Heart left ventricle (tissue), 16 donors: ENCODE measurements at regions not wholly inside any gene's neighbourhood (a gene's known extent, or its start where the extent isn't known, plus 50 kb on each side); places are given as distances from the start of the nearest gene placed in this dataset.

ENCODE experiments used
- ATAC-seq, 4 donors: fragments of 200-7000 bp; cut with Tn5 transposase; one replicate each; pipeline ENCODE4 v1.9.1; 2020 to 2022; ENCODE audit warnings: moderate library complexity in 4 of 4, mild to moderate bottlenecking in 3 of 4, moderate number of reproducible peaks in 1 of 4
- DNase-seq, 5 donors: peaks; one replicate each; pipeline ENCODE4 v3.0.0-alpha.2; 2020
- H3K27ac ChIP-seq, 12 donors: fragments of 200-600 bp; sonication (generic) in 4 of 12; one replicate each; pipeline versions ENCODE4 v1.5.0 to v1.8.0; 2016 to 2022; ENCODE audit warnings: mild to moderate bottlenecking in 2 of 12
- H3K27me3 ChIP-seq, 9 donors: fragments of 200-600 bp; sonication (generic) in 2 of 9; one replicate each; pipeline versions ENCODE4 v1.5.1 to v1.8.0; 2016 to 2022; ENCODE audit warnings: mild to moderate bottlenecking in 3 of 9
- H3K36me3 ChIP-seq, 9 donors: fragments of 200-600 bp; sonication (generic) in 2 of 9; one replicate each; pipeline versions ENCODE4 v1.5.0 to v1.8.0; 2018 to 2022; ENCODE audit warnings: mild to moderate bottlenecking in 2 of 9
- H3K4me1 ChIP-seq, 12 donors: fragments of 200-600 bp; sonication (generic) in 4 of 12; one replicate each; pipeline versions ENCODE4 v1.5.0 to v1.8.0; 2016 to 2022; ENCODE audit warnings: mild to moderate bottlenecking in 3 of 12
- H3K4me3 ChIP-seq, 12 donors: fragments of 200-600 bp; sonication (generic) in 4 of 12; one replicate each; pipeline versions ENCODE4 v1.5.0 to v1.8.0; 2017 to 2022; ENCODE audit warnings: mild to moderate bottlenecking in 9 of 12, moderate library complexity in 4 of 12
- H3K9me3 ChIP-seq, 12 donors: fragments of 200-600 bp; sonication (generic) in 4 of 12; one replicate each; pipeline versions ENCODE4 v1.5.0 to v1.8.0; 2016 to 2022; ENCODE audit warnings: mild to moderate bottlenecking in 1 of 12
- CTCF ChIP-seq, 12 donors: fragments of 200-600 bp; sonication (generic) in 4 of 12; IDR thresholded peaks; one replicate each; pipeline versions ENCODE4 v1.5.0 to v1.8.0; 2018 to 2022; ENCODE audit warnings: antibody characterized with exemption in 12 of 12, mild to moderate bottlenecking in 5 of 12
- POLR2A ChIP-seq, 2 donors: fragments of 450-650 bp; IDR thresholded peaks; one replicate each; pipeline ENCODE4 v1.6.1; 2017; ENCODE audit warnings: antibody characterized with exemption in 2 of 2, mild to moderate bottlenecking in 2 of 2, moderate library complexity in 2 of 2
- WGBS, 4 donors: extraction: QIAGEN DNeasy Blood & Tissue Kit in 2 of 4; methylation state at CpG; one replicate each; pipeline versions ENCODE4 v1.1.5 to v1.1.7; 2013 to 2018; 5-methylcytosine and 5-hydroxymethylcytosine counted together
- intact Hi-C, 10 donors: fragments of 100-400 bp; cut with DNase I; formaldehyde crosslinking; loops; one replicate each; pipeline versions ENCODE4 v1.11.1 to v1.14.2; 2022
- donor health status: ischemic (EF 13 %, LVEDD 7.1; RV severe dilation, severe dysfunction).
- donor health status: healthy with polysubstance abuse.
- donor health status: DM: no; HTN: yes; CAD: no.
- donor health status: DM: no; HTN: no; CAD: no.
- donor health status: ischemic (EF 25% LVEDD 6.9; RV normal size, moderate dysfunction).
- donor health status: ischemic (EF 25% LVEDD 5.7; RV mildly dilated, moderate dysfunction).
- donor health status: healthy.
- donor health status: DM: yes; HTN: yes; CAD: no.
- donor health status: ischemic (EF 35%, LVEDD 5.7; RV mildly dilated, moderate dysfunction).
- donor health status: nonischemic (EF 11% LVEDD 7.7; RV severe dilation, severe dysfunction).
- donor health status: DM: yes; HTN: yes; CAD: no.
- donor health status: PGD.
- donor health status: ischemic (EF 29% LVEDD 5.4; RV normal size, mild dysfunction).
- donor health status: nonischemic (EF 23%, LVEDD 6.1; RV moderate dilation, normal function).

- Histone ChIP-seq H3K9me3 (no peaks in the 10 kb centered on the region), H3K4me1 (no peaks in the 10 kb centered on the region), H3K27ac (no peak overlapping the region), H3K4me3 (no peak overlapping the region), H3K27me3 (no peaks in the 10 kb centered on the region), H3K36me3 (no peaks in the 10 kb centered on the region)
- 76 to 83% (median 79%) methylated on average over 6 of the region's 6 CpGs for WGBS, 4 donors
- no peak for DNase-seq
- TF ChIP-seq CTCF (IDR thresholded peaks at IDR 0.05): no peak
- no peak for TF ChIP-seq POLR2A (IDR thresholded peaks at IDR 0.05)
- intact Hi-C loops: no loop called here
- no peak for ATAC-seq
These were observed 112.3 kb upstream of the ANKH start for GRCh38 chr5:14983666-14984441.

GRCh38 chr5:14980698-14981097, 109.1 kb upstream of the ANKH start:
- no peak for DNase-seq
- no peak for ATAC-seq
- H3K9me3 ChIP-seq: peaks cover 0 to 5% (median 0%) of the 10 kb centered on the region in 12 donors
- no peaks in the 10 kb centered on the region for H3K4me1 ChIP-seq
- no peaks in the 10 kb centered on the region for H3K27me3 ChIP-seq
- intact Hi-C loops: no loop called here
- no peaks in the 10 kb centered on the region for H3K36me3 ChIP-seq
- WGBS, 4 donors: 94 to 98% (median 95%) methylated on average over 2 of the region's 2 CpGs
- no peak for TF ChIP-seq POLR2A (IDR thresholded peaks at IDR 0.05)
- TF ChIP-seq CTCF (IDR thresholded peaks at IDR 0.05): no peak
- H3K4me3 ChIP-seq: no peak overlapping the region
- H3K27ac ChIP-seq: no peak overlapping the region

- Histone ChIP-seq H3K36me3 (no peaks in the 10 kb centered on the region), H3K9me3 (peaks cover 0 to 5% (median 0%) of the 10 kb centered on the region in 12 donors), H3K4me1 (no peaks in the 10 kb centered on the region), H3K27ac (no peak overlapping the region), H3K27me3 (no peaks in the 10 kb centered on the region), H3K4me3 (no peak overlapping the region)
- no peak for ATAC-seq
- no peak for TF ChIP-seq CTCF (IDR thresholded peaks at IDR 0.05)
- no peak for TF ChIP-seq POLR2A (IDR thresholded peaks at IDR 0.05)
- intact Hi-C loops: no loop called here
- DNase-seq: no peak
- 61 to 87% (median 81%) methylated on average over 2 of the region's 2 CpGs for WGBS, 4 donors
These were observed 105.6 kb upstream of the ANKH start for GRCh38 chr5:14977058-14977685.

- Histone ChIP-seq H3K4me1 (no peaks in the 10 kb centered on the region), H3K27me3 (no peaks in the 10 kb centered on the region), H3K27ac (no peak overlapping the region), H3K9me3 (peaks cover 0 to 5% (median 0%) of the 10 kb centered on the region in 12 donors), H3K36me3 (no peaks in the 10 kb centered on the region), H3K4me3 (no peak overlapping the region)
- intact Hi-C loops: no loop called here
- TF ChIP-seq CTCF (IDR thresholded peaks at IDR 0.05) (no peak), POLR2A (IDR thresholded peaks at IDR 0.05) (no peak)
- ATAC-seq (no peak), DNase-seq (no peak)
- WGBS, 4 donors: 75 to 83% (median 79%) methylated on average over 7 of the region's 7 CpGs
These were observed 104.9 kb upstream of the ANKH start for GRCh38 chr5:14976486-14976885.
